GM23338 (cell line): ENCODE measurements at regions not wholly inside any gene's neighbourhood (a gene's known extent, or its start where the extent isn't known, plus 50 kb on each side); places are given as distances from the start of the nearest gene placed in this dataset.

ENCODE experiments used
- ATAC-seq: fragments of 200-7000 bp; cut with Tn5 transposase; 3 replicates; pipeline ENCODE4 v1.9.1; 2020
- DNase-seq: peaks from one replicate; pipeline ENCODE4 v3.0.0-alpha.2; 2015; ENCODE audit warnings: low spot score
- H2AFZ ChIP-seq: fragments of 200-600 bp; sonication (generic); 2 replicates; pipeline ENCODE4 v1.8.0; 2016; ENCODE audit warnings: antibody characterized with exemption, mild to moderate bottlenecking, moderate library complexity
- H3F3A ChIP-seq: fragments of 200-600 bp; sonication (generic); replicated peaks from 2 replicates; pipeline ENCODE4 v1.8.0; 2017; ENCODE audit warnings: antibody characterized with exemption, mixed run types, low read depth
- H3K27ac ChIP-seq: fragments of 200-600 bp; sonication (generic); 2 replicates; pipeline ENCODE4 v1.6.1; 2016; ENCODE audit warnings: low read depth
- H3K27me3 ChIP-seq: fragments of 200-600 bp; sonication (generic); 2 replicates; pipeline ENCODE4 v1.8.0; 2016; ENCODE audit warnings: mild to moderate bottlenecking, mixed run types, moderate library complexity; ENCODE audit not compliant: insufficient read depth
- H3K36me3 ChIP-seq: fragments of 200-600 bp; sonication (generic); 2 replicates; pipeline ENCODE4 v1.8.0; 2016; ENCODE audit warnings: mild to moderate bottlenecking; ENCODE audit not compliant: insufficient read depth
- H3K4me1 ChIP-seq: fragments of 200-600 bp; sonication (generic); 2 replicates; pipeline ENCODE4 v1.8.0; 2016; ENCODE audit warnings: mild to moderate bottlenecking, moderate library complexity; ENCODE audit not compliant: insufficient read depth
- H3K4me2 ChIP-seq: fragments of 200-600 bp; sonication (generic); 2 replicates; pipeline ENCODE4 v1.7.1; 2017; ENCODE audit warnings: mixed run types
- H3K4me3 ChIP-seq: fragments of 200-600 bp; sonication (generic); 2 replicates; pipeline ENCODE4 v1.6.1; 2016; ENCODE audit warnings: mixed run types
- H3K79me2 ChIP-seq: fragments of 200-600 bp; sonication (generic); replicated peaks from 2 replicates; pipeline ENCODE4 v1.8.0; 2017; ENCODE audit warnings: mild to moderate bottlenecking; ENCODE audit not compliant: insufficient read depth
- H3K9me2 ChIP-seq: fragments of 200-600 bp; sonication (generic); 2 replicates; pipeline ENCODE4 v1.8.0; 2017; ENCODE audit not compliant: insufficient read depth
- H4K20me1 ChIP-seq: fragments of 200-600 bp; sonication (generic); replicated peaks from 2 replicates; pipeline ENCODE4 v1.8.0; 2017; ENCODE audit warnings: mild to moderate bottlenecking; ENCODE audit not compliant: insufficient read depth
- H3K27ac Mint-ChIP-seq: 2 replicates; pipeline ENCODE4 v1.8.0; 2020; ENCODE audit warnings: inconsistent platforms, mild to moderate bottlenecking, moderate library complexity, mixed read lengths
- H3K27me3 Mint-ChIP-seq: 3 replicates; pipeline ENCODE4 v1.8.0; 2022; ENCODE audit warnings: low read depth, mild to moderate bottlenecking, moderate library complexity, mixed read lengths, inconsistent platforms; ENCODE audit not compliant: insufficient read depth, poor library complexity
- H3K36me3 Mint-ChIP-seq: 3 replicates; pipeline ENCODE4 v1.8.0; 2021; ENCODE audit warnings: low read depth, mild to moderate bottlenecking, inconsistent platforms, moderate library complexity, mixed read lengths
- H3K4me1 Mint-ChIP-seq: 3 replicates; pipeline ENCODE4 v1.8.0; 2020; ENCODE audit warnings: mild to moderate bottlenecking, inconsistent platforms, mixed read lengths
- H3K4me3 Mint-ChIP-seq: 3 replicates; pipeline ENCODE4 v1.8.0; 2021; ENCODE audit warnings: moderate library complexity, mild to moderate bottlenecking, inconsistent platforms, mixed read lengths
- H3K9me3 Mint-ChIP-seq: 3 replicates; pipeline ENCODE4 v1.8.0; 2020; ENCODE audit warnings: moderate library complexity, mild to moderate bottlenecking, inconsistent platforms, mixed read lengths
- CTCF ChIP-seq, 2 experiments: fragments of 200-600 bp in 1 of 2; sonication (generic) in 1 of 2; conservative IDR thresholded peaks; 2 replicates each; pipeline versions ENCODE4 v1.5.1 to v1.6.1; 2016 to 2017; ENCODE audit warnings: antibody characterized with exemption in 2 of 2, low read depth in 2 of 2, mild to moderate bottlenecking in 2 of 2, moderate library complexity in 1 of 2
- ETS1 ChIP-seq: IDR thresholded peaks from 2 replicates; pipeline ENCODE4 v1.6.1; 2016; ENCODE audit warnings: antibody characterized with exemption
- EZH2 ChIP-seq: fragments of 200-600 bp; sonication (generic); IDR thresholded peaks from one replicate; pipeline ENCODE4 v1.8.0; 2017; ENCODE audit warnings: antibody characterized with exemption, mild to moderate bottlenecking, low read depth; ENCODE audit not compliant: unreplicated experiment
- JUNB ChIP-seq: IDR thresholded peaks from one replicate; pipeline ENCODE4 v1.6.1; 2016; ENCODE audit warnings: antibody characterized with exemption; ENCODE audit not compliant: unreplicated experiment
- NANOG ChIP-seq: IDR thresholded peaks from 2 replicates; pipeline ENCODE4 v1.6.1; 2016; ENCODE audit warnings: antibody characterized with exemption, borderline replicate concordance
- POLR2AphosphoS5 ChIP-seq: IDR thresholded peaks from 2 replicates; pipeline ENCODE4 v1.6.1; 2016; ENCODE audit warnings: antibody characterized with exemption, low read depth
- ZNF114 ChIP-seq: fragments of 250-450 bp; sonication (Bioruptor Pico); IDR thresholded peaks from 2 replicates; pipeline ENCODE4 v1.5.0; 2020; ENCODE audit warnings: mild to moderate bottlenecking, moderate library complexity
- TF ChIP-seq, protein P1 (sequence below): IDR thresholded peaks from one replicate; pipeline ENCODE4 v1.6.1; 2018; ENCODE audit warnings: antibody characterized with exemption; ENCODE audit not compliant: unreplicated experiment

DNA sequence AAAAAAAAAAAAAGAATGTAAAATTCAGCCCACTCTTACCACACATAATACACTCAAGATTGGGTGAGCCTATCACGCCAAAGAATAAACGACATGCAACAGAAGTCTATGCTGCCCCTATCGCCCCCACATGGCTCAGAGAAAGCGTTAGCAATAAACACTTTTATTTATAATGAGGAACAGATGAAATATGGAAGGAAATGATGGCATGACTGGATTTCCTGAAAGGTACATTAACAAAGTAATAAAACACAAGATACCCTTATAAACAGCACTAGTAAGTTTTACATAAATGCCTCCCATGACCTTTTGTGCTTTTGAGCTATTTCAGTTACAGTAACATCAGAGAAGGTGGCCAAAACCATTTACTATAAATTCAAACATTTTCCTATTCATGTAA, 71.4 kb upstream of the SCAF8 start:
- H3K9me2 ChIP-seq = peaks cover 5% of the 10 kb centered on the region; the same call in 1 of the 2 replicates
- H3K4me3 ChIP-seq = no peak overlapping the region
- no peaks in the 10 kb centered on the region for H3K9me3 Mint-ChIP-seq
- H3K4me3 Mint-ChIP-seq = no peak overlapping the region
- H3K79me2 ChIP-seq = no peaks in the 10 kb centered on the region
- no peak overlapping the region for H3K27ac ChIP-seq
- ATAC-seq (no peak), DNase-seq (no peak)
- H3K27me3 Mint-ChIP-seq = no peaks in the 10 kb centered on the region
- H3F3A ChIP-seq = no peaks in the 10 kb centered on the region
- no peaks in the 10 kb centered on the region for H3K4me1 Mint-ChIP-seq
- TF ChIP-seq CTCF (conservative IDR thresholded peaks at IDR 0.05; ENCODE audit: low read depth in 2 of 2) (peak; percentile 36 to 56; a peak in 3 of 4 replicates), EZH2 (no peak), ZNF114 (CRISPR knock-in tag) (no peak), POLR2AphosphoS5 (no peak)
- H3K27ac Mint-ChIP-seq = no peak overlapping the region
- 0 out of 2 replicates have a peak, but pooled peaks cover 3% of the 10 kb centered on the region for H4K20me1 ChIP-seq
- no peak overlapping the region for H2AFZ ChIP-seq
- no peak overlapping the region for H3K4me2 ChIP-seq
- no peaks in the 10 kb centered on the region for H3K27me3 ChIP-seq
- H3K36me3 ChIP-seq = no peaks in the 10 kb centered on the region
- no peaks in the 10 kb centered on the region for H3K36me3 Mint-ChIP-seq
- no peaks in the 10 kb centered on the region for H3K4me1 ChIP-seq

DNA sequence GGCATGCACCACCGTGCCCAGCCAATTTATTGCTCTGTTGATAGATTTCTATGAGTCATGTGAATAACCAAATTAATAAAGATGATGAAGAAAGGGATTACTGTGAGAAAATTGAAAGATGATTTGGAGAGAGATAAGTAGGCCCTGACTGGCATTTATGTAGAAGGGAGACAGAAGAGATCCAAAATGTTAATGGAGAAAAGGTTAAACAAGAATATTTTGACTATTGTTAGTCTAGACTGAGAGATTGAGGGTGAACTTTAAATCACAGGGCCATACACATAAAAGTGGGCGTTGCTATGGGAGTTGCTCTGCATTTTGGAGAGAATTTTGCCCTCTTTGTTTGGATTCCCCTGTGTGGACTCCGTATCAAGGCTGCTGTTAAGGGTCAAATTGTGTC, 68.9 kb upstream of the SCAF8 start:
- Histone ChIP-seq H3K4me2 (no peak overlapping the region), H3K27me3 (no peaks in the 10 kb centered on the region), H3F3A (no peaks in the 10 kb centered on the region), H3K4me1 (no peaks in the 10 kb centered on the region), H4K20me1 (0 out of 2 replicates have a peak, but pooled peaks cover 3% of the 10 kb centered on the region), H2AFZ (no peak overlapping the region), H3K36me3 (no peaks in the 10 kb centered on the region), H3K27ac (no peak overlapping the region), H3K4me3 (no peak overlapping the region), H3K9me2 (peaks cover 5% of the 10 kb centered on the region; the same call in 1 of the 2 replicates), H3K79me2 (no peaks in the 10 kb centered on the region)
- no peaks in the 10 kb centered on the region for H3K9me3 Mint-ChIP-seq
- no peak overlapping the region for H3K4me3 Mint-ChIP-seq
- TF ChIP-seq ETS1 = no peak
- no peak for TF ChIP-seq POLR2AphosphoS5
- TF ChIP-seq, protein P1, sequence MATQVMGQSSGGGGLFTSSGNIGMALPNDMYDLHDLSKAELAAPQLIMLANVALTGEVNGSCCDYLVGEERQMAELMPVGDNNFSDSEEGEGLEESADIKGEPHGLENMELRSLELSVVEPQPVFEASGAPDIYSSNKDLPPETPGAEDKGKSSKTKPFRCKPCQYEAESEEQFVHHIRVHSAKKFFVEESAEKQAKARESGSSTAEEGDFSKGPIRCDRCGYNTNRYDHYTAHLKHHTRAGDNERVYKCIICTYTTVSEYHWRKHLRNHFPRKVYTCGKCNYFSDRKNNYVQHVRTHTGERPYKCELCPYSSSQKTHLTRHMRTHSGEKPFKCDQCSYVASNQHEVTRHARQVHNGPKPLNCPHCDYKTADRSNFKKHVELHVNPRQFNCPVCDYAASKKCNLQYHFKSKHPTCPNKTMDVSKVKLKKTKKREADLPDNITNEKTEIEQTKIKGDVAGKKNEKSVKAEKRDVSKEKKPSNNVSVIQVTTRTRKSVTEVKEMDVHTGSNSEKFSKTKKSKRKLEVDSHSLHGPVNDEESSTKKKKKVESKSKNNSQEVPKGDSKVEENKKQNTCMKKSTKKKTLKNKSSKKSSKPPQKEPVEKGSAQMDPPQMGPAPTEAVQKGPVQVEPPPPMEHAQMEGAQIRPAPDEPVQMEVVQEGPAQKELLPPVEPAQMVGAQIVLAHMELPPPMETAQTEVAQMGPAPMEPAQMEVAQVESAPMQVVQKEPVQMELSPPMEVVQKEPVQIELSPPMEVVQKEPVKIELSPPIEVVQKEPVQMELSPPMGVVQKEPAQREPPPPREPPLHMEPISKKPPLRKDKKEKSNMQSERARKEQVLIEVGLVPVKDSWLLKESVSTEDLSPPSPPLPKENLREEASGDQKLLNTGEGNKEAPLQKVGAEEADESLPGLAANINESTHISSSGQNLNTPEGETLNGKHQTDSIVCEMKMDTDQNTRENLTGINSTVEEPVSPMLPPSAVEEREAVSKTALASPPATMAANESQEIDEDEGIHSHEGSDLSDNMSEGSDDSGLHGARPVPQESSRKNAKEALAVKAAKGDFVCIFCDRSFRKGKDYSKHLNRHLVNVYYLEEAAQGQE = no peak
- no peak for TF ChIP-seq JUNB
- TF ChIP-seq EZH2 = no peak
- TF ChIP-seq NANOG = no peak
- no peaks in the 10 kb centered on the region for H3K36me3 Mint-ChIP-seq
- H3K4me1 Mint-ChIP-seq = no peaks in the 10 kb centered on the region
- DNase-seq (no peak), ATAC-seq (no peak)
- no peaks in the 10 kb centered on the region for H3K27me3 Mint-ChIP-seq
- H3K27ac Mint-ChIP-seq = no peak overlapping the region
